ENCODE measurements at regions not wholly inside any gene's neighbourhood (a gene's known extent, or its start where the extent isn't known, plus 50 kb on each side); places are given as distances from the start of the nearest gene placed in this dataset.

- H2BK15ac ChIP-seq (ENCODE audit: low read length): no peak overlapping the region
- H2AK5ac ChIP-seq (ENCODE audit: low read depth, low read length): no peak overlapping the region
- ChIA-PET CTCF (ENCODE audit: partially characterized antibody) (no interaction called here), POLR2A (ENCODE audit: partially characterized antibody) (no interaction called here)
- no peak overlapping the region for H4K5ac ChIP-seq (ENCODE audit: insufficient read length, low read depth, low read length)
- no peak overlapping the region for H2BK12ac ChIP-seq (ENCODE audit: low read depth, low read length)
- no peak overlapping the region for H3K56ac ChIP-seq (replicated peaks; ENCODE audit: insufficient read length, low read depth, low read length)
- H3K9me3 ChIP-seq (ENCODE audit: insufficient read depth in 2 of 2, low read depth in 1 of 2, low read length in 1 of 2): no peaks in the 10 kb centered on the region
- no peak overlapping the region for H3K4ac ChIP-seq (replicated peaks; ENCODE audit: insufficient read length, low read depth, low read length)
- no peaks in the 10 kb centered on the region for H3K79me2 ChIP-seq (ENCODE audit: control insufficient read depth in 1 of 2, insufficient read depth in 2 of 2, low read length in 2 of 2)
- no peak overlapping the region for H2BK120ac ChIP-seq (replicated peaks; ENCODE audit: low read depth, low read length)
- H3K4me1 ChIP-seq (replicated peaks in 1 of 4; ENCODE audit: control insufficient read depth in 3 of 4, insufficient read depth in 4 of 4, low read length in 3 of 4): no peaks in the 10 kb centered on the region
- H3K18ac ChIP-seq (ENCODE audit: extremely low read depth, low read length): no peak overlapping the region
- no peak overlapping the region for H3K23ac ChIP-seq (ENCODE audit: insufficient read length)
- H3K79me1 ChIP-seq (ENCODE audit: low read depth, low read length): no peaks in the 10 kb centered on the region
- WGBS, 2 experiments (ENCODE audit: extremely low coverage in 1 of 2, insufficient coverage in 1 of 2, insufficient read length in 1 of 2, insufficient replicate concordance in 2 of 2, low coverage in 1 of 2, low lambda C conversion rate in 2 of 2, missing lambda C conversion rate in 1 of 2): 85% methylated on average over 3 of the region's 3 CpGs; no CpG with 5 or more reads in 1 of the 2 experiments
- H4K8ac ChIP-seq (ENCODE audit: extremely low read depth, insufficient read depth, low read length): no peak overlapping the region
- H3K27ac ChIP-seq (ENCODE audit: low read depth, low read length): no peak overlapping the region
- no peaks in the 10 kb centered on the region for H4K20me1 ChIP-seq (replicated peaks in 1 of 2; ENCODE audit: control insufficient read depth in 1 of 2, insufficient read depth in 2 of 2, low read length in 2 of 2)
- no peak overlapping the region for H3K4me3 ChIP-seq (ENCODE audit: extremely low read depth in 1 of 4, insufficient read depth in 2 of 4, low read depth in 3 of 4, low read length in 4 of 4)
- H3K23me2 ChIP-seq (ENCODE audit: low read depth, low read length): no peaks in the 10 kb centered on the region; the same call in 1 of the 2 replicates
- no peaks in the 10 kb centered on the region for H3K27me3 ChIP-seq (replicated peaks in 1 of 4; ENCODE audit: control insufficient read depth in 3 of 4, extremely low read depth in 1 of 4, insufficient read depth in 3 of 4, low read length in 3 of 4)
- H2AFZ ChIP-seq (ENCODE audit: low read length): no peak overlapping the region
- H3K4me2 ChIP-seq (ENCODE audit: insufficient read depth in 1 of 2, low read depth in 2 of 2, low read length in 2 of 2): no peak overlapping the region
- DNase-seq (ENCODE audit: low read depth in 1 of 2, low spot score in 2 of 2): no peak
- H3K36me3 ChIP-seq (ENCODE audit: control insufficient read depth in 2 of 4, insufficient read depth in 4 of 4, low read length in 3 of 4): no peaks in the 10 kb centered on the region
- H4K91ac ChIP-seq (replicated peaks; ENCODE audit: insufficient read length, low read length): no peak overlapping the region
- no peak for FAIRE-seq
- no peak overlapping the region for H2BK5ac ChIP-seq (ENCODE audit: low read depth, low read length)
- H3K14ac ChIP-seq (ENCODE audit: insufficient read length): no peak overlapping the region
- no peak overlapping the region for H3K9ac ChIP-seq (replicated peaks in 1 of 4; ENCODE audit: extremely low read depth in 1 of 4, low read depth in 3 of 4, low read length in 3 of 4)
- no peak overlapping the region for H2BK20ac ChIP-seq (ENCODE audit: low read length)
- TF ChIP-seq HDAC2 (IDR thresholded peaks at IDR 0.05; ENCODE audit: borderline replicate concordance in 1 of 2, low read depth in 2 of 2, low read length in 2 of 2): no peak
- TF ChIP-seq ATF2 (IDR thresholded peaks at IDR 0.05; ENCODE audit: low read length): no peak
- TF ChIP-seq GABPA (IDR thresholded peaks at IDR 0.05; ENCODE audit: borderline replicate concordance, insufficient read depth, low read length): no peak
- no peak for TF ChIP-seq SIRT6 (IDR thresholded peaks at IDR 0.05; ENCODE audit: low read length)
- no peak for TF ChIP-seq SIN3A (conservative IDR thresholded peaks at IDR 0.05 in 1 of 2, IDR thresholded peaks at IDR 0.05 in 1 of 2; ENCODE audit: low read depth in 1 of 2, low read length in 2 of 2)
- TF ChIP-seq KDM5A (IDR thresholded peaks at IDR 0.05; ENCODE audit: low read length): no peak
- no peak for TF ChIP-seq NRF1 (IDR thresholded peaks at IDR 0.05; ENCODE audit: low read depth, low read length)
- TF ChIP-seq TEAD4 (IDR thresholded peaks at IDR 0.05; ENCODE audit: low read depth, low read length): no peak
- no peak for TF ChIP-seq ASH2L (IDR thresholded peaks at IDR 0.05; ENCODE audit: low read length)
- no peak for TF ChIP-seq KDM4A (IDR thresholded peaks at IDR 0.05; ENCODE audit: low read depth, low read length, severe bottlenecking)
- no peak for TF ChIP-seq POLR2A (IDR thresholded peaks at IDR 0.05; ENCODE audit: control extremely low read depth in 1 of 2, low read depth in 2 of 2, low read length in 2 of 2)
- TF ChIP-seq CEBPB (IDR thresholded peaks at IDR 0.05; ENCODE audit: low read depth, low read length): no peak
- TF ChIP-seq PHF8 (conservative IDR thresholded peaks at IDR 0.05; ENCODE audit: low read depth, low read length): no peak
- no peak for TF ChIP-seq RFX5 (IDR thresholded peaks at IDR 0.05; ENCODE audit: borderline replicate concordance, low read depth, low read length)
- no peak for TF ChIP-seq YY1 (IDR thresholded peaks at IDR 0.05; ENCODE audit: low read depth, low read length)
Measured at GRCh38 chr16:74199842-74200124, 96.8 kb upstream of the PSMD7 start.

Measured in H1 (cell line).